ENCODE measurements at regions not wholly inside any gene's neighbourhood (a gene's known extent, or its start where the extent isn't known, plus 50 kb on each side); places are given as distances from the start of the nearest gene placed in this dataset.

DNA sequence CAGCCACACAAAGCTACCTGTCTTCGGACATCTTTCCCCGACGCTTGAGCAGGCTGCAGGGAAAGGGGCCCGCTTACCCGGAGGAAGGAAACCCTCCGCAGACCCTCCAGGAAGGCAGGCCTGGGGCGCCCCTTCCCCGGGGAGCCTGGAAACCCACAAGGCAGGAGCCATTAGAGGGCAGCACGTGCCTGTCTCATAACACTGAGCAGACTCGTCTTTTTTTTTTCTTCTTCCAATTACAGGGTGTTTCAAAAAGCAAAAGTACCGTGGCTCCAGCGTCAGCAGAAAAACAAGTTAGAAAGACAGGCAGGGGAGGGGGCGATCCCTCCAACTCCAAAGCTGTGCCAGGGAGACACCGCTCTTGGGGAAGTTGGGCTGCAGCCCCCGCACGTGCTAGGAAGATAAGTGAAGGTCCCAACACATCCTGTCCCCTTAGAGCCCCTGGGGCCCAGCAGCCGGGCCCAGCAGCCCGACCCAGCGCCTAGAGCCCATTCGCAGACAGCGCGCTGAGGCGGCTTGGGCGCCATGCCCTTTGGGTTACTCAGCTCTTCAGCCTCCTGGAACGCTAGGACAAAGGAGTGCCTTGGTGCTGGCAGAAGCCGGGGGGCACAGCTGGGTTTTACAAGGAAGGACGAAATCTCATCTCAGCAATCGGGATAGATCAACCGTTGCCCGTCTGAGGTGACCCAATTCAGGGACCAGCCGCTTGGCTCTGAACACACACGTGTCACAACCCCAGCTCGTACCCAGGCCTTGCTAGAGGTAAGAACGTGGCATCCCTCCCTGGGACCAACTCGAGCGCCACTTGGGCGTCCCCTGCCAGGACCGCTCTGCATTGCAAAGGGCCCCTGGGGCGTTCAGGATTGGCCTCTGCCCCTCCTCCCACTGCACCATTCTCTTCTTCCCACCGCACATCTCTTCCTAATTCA lies 136.3 kb downstream of the LY86 start:
- TF ChIP-seq, protein P1, sequence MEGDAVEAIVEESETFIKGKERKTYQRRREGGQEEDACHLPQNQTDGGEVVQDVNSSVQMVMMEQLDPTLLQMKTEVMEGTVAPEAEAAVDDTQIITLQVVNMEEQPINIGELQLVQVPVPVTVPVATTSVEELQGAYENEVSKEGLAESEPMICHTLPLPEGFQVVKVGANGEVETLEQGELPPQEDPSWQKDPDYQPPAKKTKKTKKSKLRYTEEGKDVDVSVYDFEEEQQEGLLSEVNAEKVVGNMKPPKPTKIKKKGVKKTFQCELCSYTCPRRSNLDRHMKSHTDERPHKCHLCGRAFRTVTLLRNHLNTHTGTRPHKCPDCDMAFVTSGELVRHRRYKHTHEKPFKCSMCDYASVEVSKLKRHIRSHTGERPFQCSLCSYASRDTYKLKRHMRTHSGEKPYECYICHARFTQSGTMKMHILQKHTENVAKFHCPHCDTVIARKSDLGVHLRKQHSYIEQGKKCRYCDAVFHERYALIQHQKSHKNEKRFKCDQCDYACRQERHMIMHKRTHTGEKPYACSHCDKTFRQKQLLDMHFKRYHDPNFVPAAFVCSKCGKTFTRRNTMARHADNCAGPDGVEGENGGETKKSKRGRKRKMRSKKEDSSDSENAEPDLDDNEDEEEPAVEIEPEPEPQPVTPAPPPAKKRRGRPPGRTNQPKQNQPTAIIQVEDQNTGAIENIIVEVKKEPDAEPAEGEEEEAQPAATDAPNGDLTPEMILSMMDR (conservative IDR thresholded peaks at IDR 0.05; ENCODE audit: low read depth, low read length), result peak; percentile 66
- peak overlapping the region; percentile 31 for H3K4me3 ChIP-seq (ENCODE audit: low read depth, low read length)
- peak; percentile 48 for DNase-seq (ENCODE audit: low read depth)

DNA sequence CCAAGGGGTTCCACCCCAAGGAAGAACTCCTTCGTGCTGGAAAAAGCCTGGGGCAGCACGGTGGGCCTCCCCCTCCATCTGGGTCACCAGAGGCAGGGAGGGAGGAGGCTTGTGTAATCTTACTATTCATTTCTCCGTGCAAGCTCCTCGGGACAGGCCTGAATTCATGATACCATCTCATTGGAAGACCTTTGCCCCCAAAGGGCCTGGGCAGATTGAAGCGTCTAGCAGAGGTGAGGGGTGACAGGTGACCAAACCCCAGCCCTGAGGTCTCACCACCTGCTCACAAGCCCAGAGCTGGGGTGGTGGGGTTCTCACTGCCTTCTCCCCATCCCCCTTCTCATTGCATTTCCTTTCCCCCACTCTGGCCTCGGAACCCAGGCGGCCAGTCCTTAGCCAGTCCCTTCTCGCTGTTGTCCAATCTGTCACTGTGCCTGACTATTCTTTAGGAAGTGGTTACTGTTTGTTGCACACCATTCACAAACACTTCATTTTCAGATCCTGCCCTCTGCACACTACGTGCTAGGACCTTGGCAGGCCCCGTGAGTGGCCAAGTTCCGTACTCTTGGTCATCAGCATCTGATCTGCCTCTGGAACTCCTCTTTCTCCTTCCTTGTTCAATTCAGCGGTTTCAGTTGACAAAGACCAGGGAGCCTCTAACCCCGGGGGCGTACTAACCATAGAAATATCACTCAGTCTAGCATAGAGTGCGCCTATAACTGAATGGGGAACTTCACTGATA lies 137.1 kb downstream of the LY86 start:
- DNase-seq (ENCODE audit: low read depth), result no peak
- H3K4me3 ChIP-seq (ENCODE audit: low read depth, low read length), result peak overlapping the region; percentile 31
- TF ChIP-seq, protein P1 (conservative IDR thresholded peaks at IDR 0.05; ENCODE audit: low read depth, low read length), result no peak

DNA sequence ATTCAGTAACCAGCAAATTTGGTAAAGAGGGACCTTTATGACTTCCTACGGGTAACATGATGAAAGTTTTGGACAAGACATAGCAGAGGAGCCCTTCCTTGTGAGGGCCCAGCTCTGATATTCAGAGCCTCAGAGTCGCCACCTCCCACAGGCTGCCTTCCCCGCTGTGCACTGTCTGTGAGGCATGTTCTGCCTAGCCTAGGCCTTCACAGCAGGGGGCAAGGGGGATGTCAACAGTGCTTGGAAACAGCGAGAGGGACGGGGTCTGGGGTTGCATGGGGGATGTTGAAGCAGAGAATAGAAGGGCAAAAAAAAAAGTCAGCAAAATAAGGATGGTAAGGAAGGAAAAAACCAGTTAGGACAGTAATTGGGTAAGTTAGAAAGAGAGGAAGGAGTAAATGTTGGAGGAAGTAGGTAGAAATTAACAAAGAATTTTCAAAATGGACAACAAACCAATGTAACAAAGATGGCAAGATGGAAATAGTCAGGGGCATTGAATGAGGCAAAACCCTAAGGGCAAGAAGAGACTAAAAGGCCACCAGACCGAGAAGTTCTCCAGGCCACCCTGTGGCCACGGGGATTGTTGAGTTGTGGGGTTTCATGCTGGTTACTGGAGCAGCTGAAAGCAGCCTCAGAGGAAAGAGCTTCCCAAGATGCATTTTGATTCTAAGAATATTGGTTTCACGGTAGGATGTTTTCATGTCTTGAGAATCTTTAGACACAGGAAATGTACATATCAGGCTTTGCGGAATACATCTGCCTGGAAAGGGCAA lies 139.8 kb downstream of the LY86 start:
- no peak overlapping the region for H3K4me3 ChIP-seq (ENCODE audit: low read depth, low read length)
- TF ChIP-seq, protein P1 (conservative IDR thresholded peaks at IDR 0.05; ENCODE audit: low read depth, low read length), result no peak
- no peak for DNase-seq (ENCODE audit: low read depth)

DNA sequence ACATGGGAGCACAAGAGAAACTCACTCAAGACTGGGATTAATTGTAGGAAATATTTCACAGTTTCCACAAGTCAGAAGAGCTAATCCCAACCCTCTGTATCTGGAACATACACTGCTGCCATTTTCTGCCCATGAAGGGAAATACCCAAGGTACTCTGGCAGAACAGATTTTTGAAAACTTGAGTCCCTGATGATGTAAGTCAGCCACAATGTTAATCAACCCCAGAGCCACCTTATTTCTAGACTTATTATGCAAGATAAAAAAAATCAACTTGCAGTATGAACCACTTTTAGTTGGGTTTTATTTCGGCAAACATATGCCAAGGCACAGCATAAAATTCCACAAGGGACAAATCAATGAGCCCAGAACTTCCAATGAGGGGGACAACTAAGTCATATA lies 141.5 kb downstream of the LY86 start:
- no peak overlapping the region for H3K4me3 ChIP-seq (ENCODE audit: low read depth, low read length)
- no peak for DNase-seq (ENCODE audit: low read depth)
- TF ChIP-seq, protein P1 (conservative IDR thresholded peaks at IDR 0.05; ENCODE audit: low read depth, low read length), result no peak

DNA sequence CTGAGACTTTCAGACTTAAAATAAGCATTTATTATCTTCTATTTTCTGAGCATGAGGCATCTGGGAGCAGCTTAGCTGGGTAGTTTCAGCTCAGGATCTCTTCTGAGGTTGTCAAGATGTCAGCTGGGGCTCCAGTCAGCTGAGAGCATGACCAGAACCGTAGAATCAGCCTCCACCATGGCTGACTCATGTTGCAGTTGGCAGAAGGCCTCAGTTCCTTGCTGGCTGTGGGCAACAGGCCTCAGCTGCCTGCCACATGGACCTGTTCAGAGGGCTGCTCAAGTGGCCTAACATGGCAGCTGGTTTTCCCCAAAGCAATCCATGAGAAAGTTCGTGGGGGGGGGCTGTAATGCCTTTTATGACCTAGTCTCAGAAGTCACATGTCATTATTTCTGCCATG lies 142.3 kb downstream of the LY86 start:
- TF ChIP-seq, protein P1 (conservative IDR thresholded peaks at IDR 0.05; ENCODE audit: low read depth, low read length), result no peak

DNA sequence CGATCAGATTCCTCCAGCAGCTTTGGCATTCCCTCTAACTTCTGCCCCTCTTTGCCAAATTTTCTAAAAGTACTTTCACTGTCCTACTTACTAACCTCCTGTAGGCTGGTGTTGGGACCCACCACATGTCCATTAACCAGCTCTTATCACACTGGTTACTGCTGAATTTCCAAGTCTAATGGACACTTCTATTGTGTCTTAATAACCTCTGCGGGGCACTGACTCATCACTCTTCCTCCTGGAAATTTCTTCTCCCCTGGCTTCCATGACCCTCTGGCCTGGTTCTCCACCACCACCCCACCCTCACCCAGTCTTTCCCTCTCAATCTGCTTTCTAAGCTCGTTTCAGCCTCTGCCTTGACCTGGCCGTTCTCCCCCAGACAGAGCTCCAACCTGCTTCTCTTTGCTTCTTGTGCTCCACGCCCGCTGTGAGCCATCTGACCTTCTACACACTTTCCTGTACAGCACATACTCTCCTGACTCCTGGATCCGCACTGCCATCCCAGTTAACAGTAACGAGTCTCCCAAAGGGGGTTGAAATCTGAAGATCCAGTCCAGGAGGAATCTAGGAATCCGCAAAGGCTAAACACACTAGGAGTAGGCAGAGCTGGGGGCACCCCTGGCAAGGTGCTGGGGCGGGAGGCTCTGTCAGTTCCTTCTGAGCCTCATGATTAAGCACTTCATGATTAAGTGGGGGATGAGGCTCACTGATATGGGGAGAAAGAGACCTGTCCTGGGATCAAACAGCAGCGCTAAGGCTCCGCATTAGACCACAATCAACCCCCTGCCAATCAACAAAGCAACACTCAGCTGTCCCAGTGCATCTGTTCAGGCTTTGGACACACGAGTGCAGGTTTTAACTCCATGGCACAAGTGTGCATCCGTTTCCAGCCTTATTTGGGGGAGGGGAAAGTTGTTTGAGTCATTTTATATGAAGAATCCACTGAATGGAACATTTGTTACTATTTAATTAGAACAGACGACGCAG lies 146.3 kb downstream of the LY86 start:
- TF ChIP-seq, protein P1 (conservative IDR thresholded peaks at IDR 0.05; ENCODE audit: low read depth, low read length), result no peak
- DNase-seq (ENCODE audit: low read depth), result no peak
- H3K4me3 ChIP-seq (ENCODE audit: low read depth, low read length), result no peak overlapping the region

More for the DNA sequence above, 142.3 kb downstream of the LY86 start:
- no peak for DNase-seq (ENCODE audit: low read depth)
- no peak overlapping the region for H3K4me3 ChIP-seq (ENCODE audit: low read depth, low read length)

Data from epithelial cell of proximal tubule (primary cell).